HEK293T (cell line): ENCODE measurements at regions not wholly inside any gene's neighbourhood (a gene's known extent, or its start where the extent isn't known, plus 50 kb on each side); places are given as distances from the start of the nearest gene placed in this dataset.

Experiments
- ARNT ChIP-seq: fragments of 450-650 bp; IDR thresholded peaks from 2 replicates; pipeline ENCODE4 v1.6.1; 2017; ENCODE audit warnings: mild to moderate bottlenecking
- BHLHE40 ChIP-seq: fragments of 450-650 bp; IDR thresholded peaks from 2 replicates; pipeline ENCODE4 v1.6.1; 2016; ENCODE audit warnings: mild to moderate bottlenecking, moderate library complexity, borderline replicate concordance
- ELF4 ChIP-seq: fragments of 450-650 bp; IDR thresholded peaks from 2 replicates; pipeline ENCODE4 v1.6.1; 2017; ENCODE audit warnings: antibody characterized with exemption
- FOXA1 ChIP-seq: fragments of 450-650 bp; IDR thresholded peaks from 2 replicates; pipeline ENCODE4 v1.6.1; 2016; ENCODE audit warnings: mild to moderate bottlenecking
- FOXK2 ChIP-seq: fragments of 450-650 bp; IDR thresholded peaks from 2 replicates; pipeline ENCODE4 v1.6.1; 2016; ENCODE audit warnings: mild to moderate bottlenecking
- FOXM1 ChIP-seq: fragments of 450-650 bp; IDR thresholded peaks from 2 replicates; pipeline ENCODE4 v1.6.1; 2017; ENCODE audit warnings: mild to moderate bottlenecking, borderline replicate concordance
- HDGF ChIP-seq: fragments of 450-650 bp; IDR thresholded peaks from 2 replicates; pipeline ENCODE4 v1.6.1; 2017; ENCODE audit warnings: antibody characterized with exemption, borderline replicate concordance
- L3MBTL2 ChIP-seq: fragments of 450-650 bp; conservative IDR thresholded peaks from 2 replicates; pipeline ENCODE4 v1.6.1; 2016; ENCODE audit warnings: mild to moderate bottlenecking
- NFRKB ChIP-seq: fragments of 450-650 bp; IDR thresholded peaks from 2 replicates; pipeline ENCODE4 v1.6.1; 2016; ENCODE audit warnings: mild to moderate bottlenecking, moderate library complexity
- PKNOX1 ChIP-seq: fragments of 450-650 bp; IDR thresholded peaks from 2 replicates; pipeline ENCODE4 v1.6.1; 2016
- SP1 ChIP-seq: fragments of 450-650 bp; IDR thresholded peaks from 2 replicates; pipeline ENCODE4 v1.6.1; 2017
- SUZ12 ChIP-seq: fragments of 450-650 bp; IDR thresholded peaks from 2 replicates; pipeline ENCODE4 v1.6.1; 2016; ENCODE audit warnings: mild to moderate bottlenecking
- TARDBP ChIP-seq: fragments of 450-650 bp; IDR thresholded peaks from 2 replicates; pipeline ENCODE4 v1.6.1; 2016

GRCh38 chr5:68057191-68057590 is 158.4 kb upstream of the PIK3R1 start:
- no peak for TF ChIP-seq NFRKB
- TF ChIP-seq FOXM1 = no peak
- no peak for TF ChIP-seq SUZ12
- no peak for TF ChIP-seq SP1
- no peak for TF ChIP-seq ARNT
- no peak for TF ChIP-seq L3MBTL2
- TF ChIP-seq HDGF = no peak
- TF ChIP-seq BHLHE40 = no peak
- no peak for TF ChIP-seq FOXA1
- TF ChIP-seq FOXK2 = no peak
- no peak for TF ChIP-seq TARDBP
- no peak for TF ChIP-seq PKNOX1
- no peak for TF ChIP-seq ELF4
